ENCODE measurements at regions not wholly inside any gene's neighbourhood (a gene's known extent, or its start where the extent isn't known, plus 50 kb on each side); places are given as distances from the start of the nearest gene placed in this dataset.

- H3K4me3 ChIP-seq (ENCODE audit: low read depth, low read length), result no peak overlapping the region
- H3K27me3 ChIP-seq, result no peaks in the 10 kb centered on the region
- H3K36me3 ChIP-seq, result no peaks in the 10 kb centered on the region
- no peaks in the 10 kb centered on the region for H3K9me3 ChIP-seq
- no peak for DNase-seq
- no peaks in the 10 kb centered on the region for H3K4me1 ChIP-seq
- no peak for TF ChIP-seq CTCF (IDR thresholded peaks at IDR 0.05; ENCODE audit: low read depth, low read length)
Observed at GRCh38 chrX:137891431-137891830, 325.5 kb downstream of the ZIC3 start.

DNA sequence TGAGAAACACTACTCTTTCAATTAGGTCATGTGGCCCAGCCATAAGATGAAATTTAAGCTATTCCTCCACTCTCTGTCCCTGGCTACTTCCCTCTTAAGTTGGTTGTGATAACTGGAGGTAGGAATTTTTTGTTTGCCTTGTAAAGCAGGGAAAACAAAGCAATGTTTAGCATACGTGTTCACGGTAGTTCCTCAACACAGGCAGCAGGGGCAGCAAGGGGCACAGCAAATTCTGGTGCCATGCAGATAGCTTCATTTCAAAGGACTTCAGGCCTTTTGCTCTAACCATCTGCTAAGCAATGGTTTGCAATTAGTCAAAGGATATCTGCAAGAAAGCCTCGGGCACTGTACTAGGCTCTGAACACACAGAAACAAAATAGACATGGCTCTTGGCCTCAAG is 330.2 kb downstream of the ZIC3 start:
- no peaks in the 10 kb centered on the region for H3K27me3 ChIP-seq
- no peak for DNase-seq

GRCh38 chrX:137915466-137915865 is 349.5 kb downstream of the ZIC3 start:
- DNase-seq, result peak; percentile 25
- Histone ChIP-seq H3K4me1 (peaks cover 14% of the 10 kb centered on the region), H3K9me3 (no peaks in the 10 kb centered on the region), H3K4me3 (ENCODE audit: low read depth, low read length) (peak overlapping the region; percentile 19), H3K27me3 (no peaks in the 10 kb centered on the region), H3K36me3 (no peaks in the 10 kb centered on the region)
- no peak for TF ChIP-seq CTCF (IDR thresholded peaks at IDR 0.05; ENCODE audit: low read depth, low read length)

More for the DNA sequence above, 330.2 kb downstream of the ZIC3 start:
- H3K4me3 ChIP-seq (ENCODE audit: low read depth, low read length), result no peak overlapping the region
- H3K4me1 ChIP-seq, result no peaks in the 10 kb centered on the region
- H3K36me3 ChIP-seq, result no peaks in the 10 kb centered on the region
- TF ChIP-seq CTCF (IDR thresholded peaks at IDR 0.05; ENCODE audit: low read depth, low read length), result peak; percentile 24
- H3K9me3 ChIP-seq, result no peaks in the 10 kb centered on the region

DNA sequence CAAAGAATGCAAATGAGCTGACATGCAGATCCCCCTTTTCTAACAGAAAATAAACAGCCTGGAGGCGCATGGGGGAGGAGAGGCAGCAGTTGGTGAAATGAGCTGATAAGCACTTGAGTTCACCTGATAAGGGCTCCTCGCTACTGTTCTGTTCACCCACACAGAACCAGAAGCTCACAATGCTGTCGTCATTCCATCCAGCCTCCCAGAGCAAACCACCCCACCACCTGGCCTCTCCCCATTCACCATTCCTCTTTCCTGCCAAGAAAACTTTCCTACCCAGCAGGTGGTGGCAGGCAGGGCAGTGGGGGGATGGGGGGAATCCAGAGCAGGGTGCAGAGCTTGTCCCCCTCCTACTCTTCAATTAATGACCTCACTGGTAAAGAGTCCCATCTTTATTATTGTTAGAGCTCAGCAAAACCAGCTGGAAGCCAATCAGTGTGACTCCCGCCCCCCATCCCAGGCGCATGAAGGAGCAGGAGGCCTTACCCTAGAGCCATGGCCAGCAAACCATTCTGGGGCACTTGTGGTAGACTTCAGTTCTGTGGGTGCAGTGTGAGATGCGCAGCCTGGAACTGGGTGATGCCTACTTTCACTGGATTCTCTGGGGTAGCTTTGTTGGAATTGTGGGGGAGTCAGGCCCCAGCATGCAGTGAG is 350.3 kb downstream of the ZIC3 start:
- Histone ChIP-seq H3K4me1 (peaks cover 14% of the 10 kb centered on the region), H3K36me3 (no peaks in the 10 kb centered on the region), H3K9me3 (no peaks in the 10 kb centered on the region), H3K27me3 (no peaks in the 10 kb centered on the region), H3K4me3 (ENCODE audit: low read depth, low read length) (peak overlapping the region; percentile 19; the same call in 1 of the 2 replicates)
- peak; percentile 82 for DNase-seq
- TF ChIP-seq CTCF (IDR thresholded peaks at IDR 0.05; ENCODE audit: low read depth, low read length), result no peak

GRCh38 chrX:137926090-137926489 is 360.2 kb downstream of the ZIC3 start:
- TF ChIP-seq CTCF (IDR thresholded peaks at IDR 0.05; ENCODE audit: low read depth, low read length), result peak; percentile 71
- Histone ChIP-seq H3K27me3 (no peaks in the 10 kb centered on the region), H3K9me3 (no peaks in the 10 kb centered on the region), H3K36me3 (no peaks in the 10 kb centered on the region), H3K4me1 (no peaks in the 10 kb centered on the region), H3K4me3 (ENCODE audit: low read depth, low read length) (no peak overlapping the region)
- peak; percentile 13 for DNase-seq

- no peaks in the 10 kb centered on the region for H3K36me3 ChIP-seq
- H3K9me3 ChIP-seq, result no peaks in the 10 kb centered on the region
- DNase-seq, result no peak
- no peak overlapping the region for H3K4me3 ChIP-seq (ENCODE audit: low read depth, low read length)
- no peaks in the 10 kb centered on the region for H3K27me3 ChIP-seq
- no peaks in the 10 kb centered on the region for H3K4me1 ChIP-seq
- TF ChIP-seq CTCF (IDR thresholded peaks at IDR 0.05; ENCODE audit: low read depth, low read length), result no peak
Observed at GRCh38 chrX:137929951-137930350, 364.0 kb downstream of the ZIC3 start.
